ENCODE measurements at regions not wholly inside any gene's neighbourhood (a gene's known extent, or its start where the extent isn't known, plus 50 kb on each side); places are given as distances from the start of the nearest gene placed in this dataset.
"Not testable (repeated sequence)": the region's sequence is repeated elsewhere in the genome, so short reads cannot be mapped to it uniquely, and the experiment has no call there.

- no peak overlapping the region for H3K4me3 ChIP-seq
- no peaks in the 10 kb centered on the region for H3K4me1 ChIP-seq (replicated peaks)
- DNase-seq (ENCODE audit: low spot score): no peak
- no peak for TF ChIP-seq POLR2AphosphoS5 (IDR thresholded peaks at IDR 0.05)
- TF ChIP-seq CTCF (IDR thresholded peaks at IDR 0.05): no peak
- no peak for TF ChIP-seq POLR2A (IDR thresholded peaks at IDR 0.05)
- H3K36me3 ChIP-seq: no peaks in the 10 kb centered on the region
- WGBS: 93% methylated on average over 5 of the region's 5 CpGs
- intact Hi-C loops (cut with DNase I): loop anchor here (5.0 kb wide), 2 partner anchors 158 to 178 kb away; partner anchors contain the start of gene EPC1
- H3K27me3 ChIP-seq (replicated peaks; ENCODE audit: insufficient read depth): no peaks in the 10 kb centered on the region
- no peaks in the 10 kb centered on the region for H3K9me3 ChIP-seq
- no peak overlapping the region for H3K27ac ChIP-seq
Observed at GRCh38 chr10:32189400-32190084, 133.3 kb upstream of the KIF5B start.

- not testable (repeated sequence) for H3K36me3 ChIP-seq
Observed at GRCh38 chr10:32188601-32189000, 132.4 kb upstream of the KIF5B start.

GRCh38 chr10:32187686-32188085 lies 131.5 kb upstream of the KIF5B start:
- WGBS: 91% methylated on average over 6 of the region's 6 CpGs
- no peak for DNase-seq (ENCODE audit: low spot score)
- H3K9me3 ChIP-seq: no peaks in the 10 kb centered on the region
- intact Hi-C loops (cut with DNase I): loop anchor here (5.0 kb wide), 1 partner anchor 180 kb away; no protein-coding TSS in a partner anchor
- no peaks in the 10 kb centered on the region for H3K27me3 ChIP-seq (replicated peaks; ENCODE audit: insufficient read depth)
- no peak overlapping the region for H3K4me3 ChIP-seq
- TF ChIP-seq CTCF (IDR thresholded peaks at IDR 0.05) (no peak), POLR2AphosphoS5 (IDR thresholded peaks at IDR 0.05) (no peak), POLR2A (IDR thresholded peaks at IDR 0.05) (no peak)
- no peaks in the 10 kb centered on the region for H3K36me3 ChIP-seq
- no peaks in the 10 kb centered on the region for H3K4me1 ChIP-seq (replicated peaks)
- no peak overlapping the region for H3K27ac ChIP-seq

More at GRCh38 chr10:32188601-32189000, 132.4 kb upstream of the KIF5B start:
- H3K4me1 ChIP-seq (replicated peaks); H3K4me3 ChIP-seq; H3K27me3 ChIP-seq (replicated peaks; ENCODE audit: insufficient read depth); H3K9me3 ChIP-seq; H3K27ac ChIP-seq; DNase-seq (ENCODE audit: low spot score): not testable (repeated sequence)
- intact Hi-C loops (cut with DNase I): loop anchor here (5.0 kb wide), 1 partner anchor 179 kb away; no protein-coding TSS in a partner anchor
- 97% methylated on average over 15 of the region's 15 CpGs for WGBS

GRCh38 chr10:32183652-32184051 lies 127.4 kb upstream of the KIF5B start:
- H3K9me3 ChIP-seq; H3K27ac ChIP-seq; H3K27me3 ChIP-seq (replicated peaks; ENCODE audit: insufficient read depth); DNase-seq (ENCODE audit: low spot score); H3K36me3 ChIP-seq; intact Hi-C loops (cut with DNase I); H3K4me1 ChIP-seq (replicated peaks); H3K4me3 ChIP-seq: not testable (repeated sequence)
- 64% methylated on average over 5 of the region's 5 CpGs for WGBS

- Histone ChIP-seq H3K4me3 (no peak overlapping the region), H3K9me3 (no peaks in the 10 kb centered on the region), H3K27ac (no peak overlapping the region), H3K27me3 (replicated peaks; ENCODE audit: insufficient read depth) (no peaks in the 10 kb centered on the region), H3K36me3 (no peaks in the 10 kb centered on the region), H3K4me1 (replicated peaks) (no peaks in the 10 kb centered on the region)
- WGBS: 82% methylated on average over 11 of the region's 11 CpGs
- no peak for DNase-seq (ENCODE audit: low spot score)
- no peak for TF ChIP-seq POLR2AphosphoS5 (IDR thresholded peaks at IDR 0.05)
- no peak for TF ChIP-seq POLR2A (IDR thresholded peaks at IDR 0.05)
- TF ChIP-seq CTCF (IDR thresholded peaks at IDR 0.05): no peak
- intact Hi-C loops (cut with DNase I): no loop called here
Observed at GRCh38 chr10:32182476-32182875, 126.3 kb upstream of the KIF5B start.

All from prostate gland (tissue), 2 donors.